MCF 10A (cell line): ENCODE measurements at regions not wholly inside any gene's neighbourhood (a gene's known extent, or its start where the extent isn't known, plus 50 kb on each side); places are given as distances from the start of the nearest gene placed in this dataset.

ENCODE experiments used
- BruUV-seq: library from RNA; stranded (reverse); fragments of 400-500 nt; replicated peaks from 2 replicates; lab custom pipeline; 2021; lab: Mats Ljungman, UMichigan
- CTCF ChIA-PET: fragments of 300-600 bp; sonication (Branson Sonifier 250); formaldehyde crosslinking; extraction: SDS; loops from one replicate; lab custom pipeline; 2021; ENCODE audit warnings: antibody characterized with exemption, inconsistent platforms; lab: Yijun Ruan, JAX
- POLR2A ChIA-PET: fragments of 300-600, 350-650 bp; sonication (Branson Sonifier 250); formaldehyde crosslinking; extraction: SDS; loops from one replicate; lab custom pipeline; 2020; ENCODE audit warnings: antibody characterized with exemption, inconsistent platforms; lab: Yijun Ruan, JAX
- DNase-seq: peaks from one replicate; pipeline ENCODE4 v3.0.0-alpha.2; 2018; ENCODE audit not compliant: unreplicated experiment
- H3K27ac Mint-ChIP-seq: one replicate; pipeline ENCODE4 v1.8.0; 2022; ENCODE audit warnings: mild to moderate bottlenecking, low read depth, mixed read lengths; ENCODE audit not compliant: unreplicated experiment
- H3K27me3 Mint-ChIP-seq: one replicate; pipeline ENCODE4 v1.8.0; 2022; ENCODE audit warnings: mixed read lengths; ENCODE audit not compliant: insufficient read depth, unreplicated experiment
- H3K36me3 Mint-ChIP-seq: one replicate; pipeline ENCODE4 v1.8.0; 2022; ENCODE audit warnings: mild to moderate bottlenecking, moderate library complexity, mixed read lengths; ENCODE audit not compliant: insufficient read depth, unreplicated experiment
- H3K4me1 Mint-ChIP-seq: one replicate; pipeline ENCODE4 v1.8.0; 2022; ENCODE audit warnings: mixed read lengths; ENCODE audit not compliant: insufficient read depth, unreplicated experiment
- H3K4me3 Mint-ChIP-seq: one replicate; pipeline ENCODE4 v1.8.0; 2022; ENCODE audit warnings: mild to moderate bottlenecking, moderate library complexity, mixed read lengths; ENCODE audit not compliant: unreplicated experiment
- H3K9me3 Mint-ChIP-seq: one replicate; pipeline ENCODE4 v1.8.0; 2022; ENCODE audit warnings: mixed read lengths; ENCODE audit not compliant: unreplicated experiment
- intact Hi-C: fragments of 100-400 bp; cut with micrococcal nuclease; formaldehyde crosslinking; loops from 2 replicates; pipeline ENCODE4 v1.14.1; 2022
- TF ChIP-seq, protein P1 (sequence below): fragments of 200-600 bp; IDR thresholded peaks from one replicate; pipeline ENCODE4 v1.8.0; 2022; ENCODE audit warnings: antibody characterized with exemption, mild to moderate bottlenecking; ENCODE audit not compliant: unreplicated experiment

DNA sequence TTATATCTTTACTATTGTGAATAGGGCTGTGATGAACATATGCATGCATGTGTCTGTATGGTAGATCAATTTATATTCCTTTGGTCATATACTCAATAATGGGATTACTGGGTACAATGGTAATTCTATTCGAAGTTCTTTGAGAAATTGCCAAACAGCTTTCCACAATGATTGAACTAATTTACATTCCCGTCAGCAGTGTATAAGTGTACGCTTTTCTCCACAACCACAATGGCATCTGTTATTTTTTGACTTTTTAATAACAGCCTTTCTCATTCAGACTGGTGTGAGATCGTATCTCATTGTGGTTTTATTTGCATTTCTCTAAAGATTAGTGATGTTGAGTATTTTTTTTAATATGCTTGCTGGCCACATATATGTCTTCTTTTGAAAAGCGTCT, 439.4 kb upstream of the KLHL4 start:
- BruUV-seq: no TSS peak
- Mint-ChIP-seq H3K27ac (no peak overlapping the region), H3K27me3 (no peaks in the 10 kb centered on the region), H3K36me3 (no peaks in the 10 kb centered on the region), H3K9me3 (no peaks in the 10 kb centered on the region), H3K4me1 (no peaks in the 10 kb centered on the region), H3K4me3 (no peak overlapping the region)
- intact Hi-C loops: no loop called here
- ChIA-PET CTCF (no interaction called here), POLR2A (no interaction called here)
- DNase-seq: no peak
- TF ChIP-seq, protein P1, sequence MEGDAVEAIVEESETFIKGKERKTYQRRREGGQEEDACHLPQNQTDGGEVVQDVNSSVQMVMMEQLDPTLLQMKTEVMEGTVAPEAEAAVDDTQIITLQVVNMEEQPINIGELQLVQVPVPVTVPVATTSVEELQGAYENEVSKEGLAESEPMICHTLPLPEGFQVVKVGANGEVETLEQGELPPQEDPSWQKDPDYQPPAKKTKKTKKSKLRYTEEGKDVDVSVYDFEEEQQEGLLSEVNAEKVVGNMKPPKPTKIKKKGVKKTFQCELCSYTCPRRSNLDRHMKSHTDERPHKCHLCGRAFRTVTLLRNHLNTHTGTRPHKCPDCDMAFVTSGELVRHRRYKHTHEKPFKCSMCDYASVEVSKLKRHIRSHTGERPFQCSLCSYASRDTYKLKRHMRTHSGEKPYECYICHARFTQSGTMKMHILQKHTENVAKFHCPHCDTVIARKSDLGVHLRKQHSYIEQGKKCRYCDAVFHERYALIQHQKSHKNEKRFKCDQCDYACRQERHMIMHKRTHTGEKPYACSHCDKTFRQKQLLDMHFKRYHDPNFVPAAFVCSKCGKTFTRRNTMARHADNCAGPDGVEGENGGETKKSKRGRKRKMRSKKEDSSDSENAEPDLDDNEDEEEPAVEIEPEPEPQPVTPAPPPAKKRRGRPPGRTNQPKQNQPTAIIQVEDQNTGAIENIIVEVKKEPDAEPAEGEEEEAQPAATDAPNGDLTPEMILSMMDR: no peak

DNA sequence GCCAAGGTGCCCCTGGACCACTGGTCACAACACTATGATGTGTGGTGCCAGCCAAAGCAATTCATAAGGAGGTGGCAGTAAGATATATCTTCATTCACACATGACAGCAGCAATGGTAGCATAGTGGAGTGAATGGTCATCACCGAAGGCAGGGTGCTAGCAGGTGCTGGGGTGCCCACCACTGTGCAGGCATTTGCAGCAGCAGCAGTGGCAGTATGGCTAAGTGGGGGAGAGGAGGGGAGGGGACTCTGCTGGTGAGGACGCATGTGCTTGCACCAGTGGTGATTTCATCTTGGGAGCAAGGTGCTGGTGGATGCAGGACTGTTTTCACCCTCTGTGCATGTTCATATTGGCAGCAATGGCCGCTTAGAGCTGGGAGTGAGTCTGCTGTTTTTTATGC, 419.1 kb upstream of the KLHL4 start:
- Mint-ChIP-seq H3K4me3 (no peak overlapping the region), H3K36me3 (no peaks in the 10 kb centered on the region), H3K27ac (no peak overlapping the region), H3K27me3 (peaks cover 36% of the 10 kb centered on the region), H3K9me3 (no peaks in the 10 kb centered on the region), H3K4me1 (no peaks in the 10 kb centered on the region)
- DNase-seq: no peak
- no TSS peak for BruUV-seq
- TF ChIP-seq, protein P1: no peak
- POLR2A ChIA-PET: no interaction called here
- intact Hi-C loops: no loop called here
- CTCF ChIA-PET: no interaction called here

DNA sequence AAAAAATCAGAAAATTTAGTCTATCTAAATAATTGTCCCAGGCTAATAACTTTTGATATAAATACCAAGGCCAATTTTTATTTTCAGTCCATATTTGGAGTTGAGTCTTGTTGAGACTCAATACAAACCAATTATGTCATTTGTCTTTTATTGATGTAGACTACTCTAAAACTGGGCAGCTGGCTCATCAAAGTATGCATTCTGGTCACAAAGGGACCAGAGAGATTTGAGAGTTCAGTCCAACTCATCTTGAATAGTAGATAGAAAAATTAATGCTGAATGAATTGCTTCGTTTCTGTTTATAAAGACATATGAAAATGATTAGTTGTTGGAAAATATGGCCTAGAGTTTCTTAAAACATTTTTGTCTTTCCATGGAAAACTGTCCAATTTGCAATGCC, 412.5 kb upstream of the KLHL4 start:
- BruUV-seq: no TSS peak
- H3K4me3 Mint-ChIP-seq: no peak overlapping the region
- intact Hi-C loops: no loop called here
- POLR2A ChIA-PET: no interaction called here
- no peaks in the 10 kb centered on the region for H3K4me1 Mint-ChIP-seq
- TF ChIP-seq, protein P1: no peak
- no peaks in the 10 kb centered on the region for H3K9me3 Mint-ChIP-seq
- no peak for DNase-seq
- no peaks in the 10 kb centered on the region for H3K36me3 Mint-ChIP-seq
- H3K27ac Mint-ChIP-seq: no peak overlapping the region
- CTCF ChIA-PET: no interaction called here
- peaks cover 19% of the 10 kb centered on the region for H3K27me3 Mint-ChIP-seq

DNA sequence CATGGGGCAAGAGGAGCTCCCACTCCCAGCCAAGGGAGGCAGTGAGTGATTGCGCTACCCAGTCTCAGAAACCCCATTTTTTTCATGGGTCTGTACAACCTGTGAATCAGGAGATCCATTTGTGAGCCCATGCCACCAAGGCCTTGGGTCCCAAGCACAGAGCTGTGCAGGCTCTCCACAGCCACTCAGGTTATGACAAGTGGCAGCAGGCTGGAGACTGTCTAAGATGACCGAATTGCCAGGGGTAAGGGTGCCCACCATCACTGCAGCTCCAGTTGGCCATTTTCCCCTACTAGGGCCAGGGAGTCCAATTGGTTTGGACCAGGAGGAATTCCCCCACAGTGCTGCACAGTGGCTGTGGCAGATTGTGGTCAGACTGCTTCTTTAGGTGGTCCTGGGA, 407.5 kb upstream of the KLHL4 start:
- Mint-ChIP-seq H3K36me3 (no peaks in the 10 kb centered on the region), H3K27ac (no peak overlapping the region), H3K27me3 (no peaks in the 10 kb centered on the region), H3K9me3 (no peaks in the 10 kb centered on the region), H3K4me1 (no peaks in the 10 kb centered on the region), H3K4me3 (no peak overlapping the region)
- CTCF ChIA-PET: no interaction called here
- POLR2A ChIA-PET: no interaction called here
- DNase-seq: no peak
- TF ChIP-seq, protein P1: no peak
- intact Hi-C loops: no loop called here
- BruUV-seq: no TSS peak
